GM12878 (cell line): ENCODE measurements at regions not wholly inside any gene's neighbourhood (a gene's known extent, or its start where the extent isn't known, plus 50 kb on each side); places are given as distances from the start of the nearest gene placed in this dataset.

Experiments used
- ATAC-seq: fragments of 200-7000 bp; cut with Tn5 transposase; 3 replicates; pipeline ENCODE4 v1.9.1; 2020; ENCODE audit warnings: mild to moderate bottlenecking, moderate library complexity
- BruUV-seq: library from RNA; stranded (reverse); fragments of 400-500 nt; replicated peaks from 2 replicates; lab custom pipeline; 2021; lab: Mats Ljungman, UMichigan
- CTCF ChIA-PET: fragments of 300-600 bp; sonication (Branson Sonifier 250); formaldehyde crosslinking; extraction: SDS; loops from one replicate; lab custom pipeline; 2021; ENCODE audit warnings: inconsistent platforms; lab: Yijun Ruan, JAX
- POLR2A ChIA-PET: fragments of 350-600 bp; formaldehyde crosslinking; extraction: SDS; loops from one replicate; lab custom pipeline; 2021; ENCODE audit warnings: inconsistent platforms; lab: Charles Lee
- RAD21 ChIA-PET: fragments of 300-600 bp; sonication (Branson Sonifier 250); formaldehyde crosslinking; loops from one replicate; lab custom pipeline; 2023; ENCODE audit warnings: antibody characterized with exemption; ENCODE audit not compliant: unreplicated experiment; lab: Charles Lee
- SMC1A ChIA-PET: fragments of 300-600 bp; sonication (Branson Sonifier 250); formaldehyde crosslinking; loops from one replicate; lab custom pipeline; 2023; ENCODE audit not compliant: unreplicated experiment, uncharacterized antibody; lab: Charles Lee
- DNase-seq: peaks from one replicate; pipeline ENCODE4 v3.0.0-alpha.2; 2011; ENCODE audit warnings: low read depth, low spot score
- FAIRE-seq: peaks from 3 replicates; lab custom pipeline; 2011; peaks lifted over from hg19 to GRCh38; lab: Jason Lieb, UNC
- H2AFZ ChIP-seq: 2 replicates; pipeline ENCODE4 v1.6.0; 2011; ENCODE audit warnings: low read depth, low read length, control low read depth; ENCODE audit not compliant: control insufficient read depth
- H3K27ac ChIP-seq: 2 replicates; pipeline ENCODE4 v1.5.1; 2011; ENCODE audit warnings: control low read depth; ENCODE audit not compliant: control insufficient read depth, insufficient read depth
- H3K27me3 ChIP-seq, 2 experiments: replicated peaks in 1 of 2; 2 replicates each; pipeline versions ENCODE4 v1.6.0 to v1.6.1; 2011; ENCODE audit warnings: low read length in 1 of 2; ENCODE audit not compliant: control insufficient read depth in 2 of 2, insufficient read depth in 2 of 2
- H3K36me3 ChIP-seq, 2 experiments: 2 replicates each; pipeline ENCODE4 v1.5.1; 2011; ENCODE audit warnings: low read length in 1 of 2; ENCODE audit not compliant: control insufficient read depth in 2 of 2, insufficient read depth in 2 of 2
- H3K4me1 ChIP-seq: 2 replicates; pipeline ENCODE4 v1.6.1; 2011; ENCODE audit warnings: mild to moderate bottlenecking, low read length, moderate library complexity, mixed read lengths; ENCODE audit not compliant: control insufficient read depth, insufficient read depth
- H3K4me2 ChIP-seq: 2 replicates; pipeline ENCODE4 v1.6.0; 2011; ENCODE audit warnings: control low read depth; ENCODE audit not compliant: control insufficient read depth, insufficient read depth
- H3K4me3 ChIP-seq: fragments of 200-600 bp; sonication (generic); 2 replicates; pipeline ENCODE4 v1.5.1; 2016
- H3K79me2 ChIP-seq: 2 replicates; pipeline ENCODE4 v1.6.0; 2011; ENCODE audit warnings: low read length; ENCODE audit not compliant: control insufficient read depth, insufficient read depth
- H3K9ac ChIP-seq: 2 replicates; pipeline ENCODE4 v1.8.0; 2011; ENCODE audit warnings: low read length, control low read depth, mixed read lengths; ENCODE audit not compliant: control insufficient read depth, insufficient read depth
- H3K9me3 ChIP-seq: replicated peaks from 3 replicates; pipeline ENCODE4 v1.5.1; 2011; ENCODE audit warnings: mild to moderate bottlenecking, low read length; ENCODE audit not compliant: control insufficient read depth, insufficient read depth
- H4K20me1 ChIP-seq: 2 replicates; pipeline ENCODE4 v1.6.0; 2011; ENCODE audit not compliant: control insufficient read depth, insufficient read depth
- ATF2 ChIP-seq: IDR thresholded peaks from 2 replicates; pipeline ENCODE4 v1.6.1; 2012; ENCODE audit warnings: low read length, inconsistent platforms
- ATF7 ChIP-seq: fragments of 450-650 bp; IDR thresholded peaks from 2 replicates; pipeline ENCODE4 v1.6.1; 2016; ENCODE audit warnings: low read depth, mild to moderate bottlenecking
- DPF2 ChIP-seq: fragments of 450-650 bp; IDR thresholded peaks from 2 replicates; pipeline ENCODE4 v1.6.1; 2017; ENCODE audit warnings: mild to moderate bottlenecking
- GABPA ChIP-seq: IDR thresholded peaks from 2 replicates; pipeline ENCODE4 v1.6.1; 2014; ENCODE audit warnings: antibody characterized with exemption, low read depth, mild to moderate bottlenecking, inconsistent platforms
- IRF3 ChIP-seq: fragments of 450-650 bp; IDR thresholded peaks from 2 replicates; pipeline ENCODE4 v1.6.1; 2014; ENCODE audit warnings: mild to moderate bottlenecking
- JUNB ChIP-seq: IDR thresholded peaks from 2 replicates; pipeline ENCODE4 v1.6.1; 2016; ENCODE audit warnings: antibody characterized with exemption, mild to moderate bottlenecking
- NFIC ChIP-seq: IDR thresholded peaks from 2 replicates; pipeline ENCODE4 v1.6.1; 2012; ENCODE audit warnings: low read depth, mild to moderate bottlenecking, inconsistent platforms, low read length, moderate library complexity
- SMAD1 ChIP-seq: fragments of 450-650 bp; IDR thresholded peaks from 2 replicates; pipeline ENCODE4 v1.6.1; 2018; ENCODE audit warnings: mild to moderate bottlenecking, low read depth; ENCODE audit not compliant: partially characterized antibody
- SP1 ChIP-seq: IDR thresholded peaks from one replicate; pipeline ENCODE4 v1.6.1; 2011; ENCODE audit warnings: low read depth, low read length
- SPI1 ChIP-seq: IDR thresholded peaks from 2 replicates; pipeline ENCODE4 v1.6.1; 2011; ENCODE audit warnings: low read depth, mild to moderate bottlenecking, low read length, moderate library complexity, borderline replicate concordance; ENCODE audit not compliant: insufficient read depth
- TCF3 ChIP-seq: IDR thresholded peaks from 2 replicates; pipeline ENCODE4 v1.6.1; 2012; ENCODE audit warnings: low read depth, mild to moderate bottlenecking, low read length, borderline replicate concordance; ENCODE audit not compliant: insufficient read depth
- WGBS: methylation state at CpG from one replicate; pipeline ENCODE4 v1.1.6; 2016; ENCODE audit warnings: low lambda C conversion rate; ENCODE audit not compliant: insufficient replicate concordance, insufficient coverage; ENCODE audit errors: missing lambda C conversion rate; 5-methylcytosine and 5-hydroxymethylcytosine counted together
- in situ Hi-C: fragments of 300-500 bp; cut with MboI; formaldehyde crosslinking; loops from 9 replicates; pipeline ENCODE4 v1.14.3; 2018; ENCODE audit warnings: mixed read lengths
- intact Hi-C: fragments of 100-400 bp; cut with micrococcal nuclease; formaldehyde crosslinking; loops from one replicate; pipeline ENCODE4 v1.14.2; 2022; ENCODE audit not compliant: unreplicated experiment

- no peak for TF ChIP-seq ATF2
- no peak for TF ChIP-seq IRF3
- TF ChIP-seq GABPA, result no peak
- TF ChIP-seq, all 136 proteins: peak for 0
- no peak overlapping the region for H3K27ac ChIP-seq
- ATAC-seq, result no peak; the same call in 2 of the 3 replicates
- CTCF ChIA-PET, result no interaction called here
- H2AFZ ChIP-seq, result no peak overlapping the region
- no peak overlapping the region for H3K4me3 ChIP-seq
- intact Hi-C loops (no loop called here), in situ Hi-C loops (no loop called here)
- H3K9ac ChIP-seq, result no peak overlapping the region
- FAIRE-seq, result no peak
- no peaks in the 10 kb centered on the region for H3K9me3 ChIP-seq
- H3K79me2 ChIP-seq, result no peaks in the 10 kb centered on the region
- RAD21 ChIA-PET, result no interaction called here
- no peak for DNase-seq
- SMC1A ChIA-PET, result no interaction called here
- BruUV-seq, result no TSS peak
- WGBS, result 39% methylated on average over 7 of the region's 7 CpGs
- H4K20me1 ChIP-seq, result no peaks in the 10 kb centered on the region
- peaks cover 7% of the 10 kb centered on the region; the same call in 1 of the 2 replicates for H3K4me1 ChIP-seq
- POLR2A ChIA-PET, result no interaction called here
- H3K27me3 ChIP-seq, result no peaks in the 10 kb centered on the region
- no peaks in the 10 kb centered on the region for H3K36me3 ChIP-seq
- H3K4me2 ChIP-seq, result no peak overlapping the region
Measured at GRCh38 chr11:26042113-26042512, 289.8 kb upstream of the ANO3 start.

GRCh38 chr11:26043665-26044064 is 288.3 kb upstream of the ANO3 start:
- Histone ChIP-seq H2AFZ (no peak overlapping the region), H3K4me2 (no peak overlapping the region)
- TF ChIP-seq NFIC, result peak; percentile 48; the same call in 1 of the 2 replicates
- peak; percentile 88 for TF ChIP-seq SPI1
- TF ChIP-seq JUNB, result peak; percentile 81
- TF ChIP-seq TCF3, result no peak
- peak; percentile 56; the same call in 1 of the 2 replicates for TF ChIP-seq DPF2
- no peak for TF ChIP-seq SP1
- TF ChIP-seq SMAD1, result no peak
- TF ChIP-seq ATF2, result peak; percentile 41; the same call in 1 of the 2 replicates
- 0 out of 2 replicates have a peak, but pooled peaks have one; percentile 24 for TF ChIP-seq ATF7
- TF ChIP-seq, all 136 proteins: peak for 6
- H3K4me1 ChIP-seq, result no peaks in the 10 kb centered on the region
- no peaks in the 10 kb centered on the region for H3K36me3 ChIP-seq
- H4K20me1 ChIP-seq, result no peaks in the 10 kb centered on the region
- 100% methylated on average over 1 of the region's 1 CpG for WGBS
- intact Hi-C loops (loop anchor here (1.0 kb wide), 1 partner anchor 43 kb away; no protein-coding TSS in a partner anchor), in situ Hi-C loops (no loop called here)
- DNase-seq, result no peak
- SMC1A ChIA-PET, result interaction anchor here (1.4 to 1.6 kb wide), 2 partner anchors 21 to 26 kb away, joined by 4 to 5 read pairs; no protein-coding TSS in a partner anchor
- BruUV-seq, result no TSS peak
- no peaks in the 10 kb centered on the region for H3K9me3 ChIP-seq
- POLR2A ChIA-PET, result no interaction called here
- H3K4me3 ChIP-seq, result no peak overlapping the region
- CTCF ChIA-PET, result no interaction called here
- peak; percentile 84 for ATAC-seq
- RAD21 ChIA-PET, result no interaction called here
- H3K9ac ChIP-seq, result no peak overlapping the region
- FAIRE-seq, result no peak
- no peaks in the 10 kb centered on the region for H3K27me3 ChIP-seq
- no peak overlapping the region for H3K27ac ChIP-seq
- no peaks in the 10 kb centered on the region for H3K79me2 ChIP-seq
